HG03159 (cell line): ENCODE measurements at regions not wholly inside any gene's neighbourhood (a gene's known extent, or its start where the extent isn't known, plus 50 kb on each side); places are given as distances from the start of the nearest gene placed in this dataset.
"Not testable (repeated sequence)": the region's sequence is repeated elsewhere in the genome, so short reads cannot be mapped to it uniquely, and the experiment has no call there.

ENCODE experiments used
- ATAC-seq: cut with Tn5 transposase; IDR thresholded peaks from one replicate; pipeline ENCODE4 v1.9.1; 2021; ENCODE audit warnings: mild to moderate bottlenecking, moderate library complexity; ENCODE audit not compliant: unreplicated experiment

GRCh38 chrX:64853424-64853823 lies 122.8 kb downstream of the ZC4H2 start:
- ATAC-seq, result no peak

GRCh38 chrX:64850371-64851082 lies 125.7 kb downstream of the ZC4H2 start:
- peak; percentile 59 for ATAC-seq

GRCh38 chrX:64843224-64843623 lies 133.0 kb downstream of the ZC4H2 start:
- no peak for ATAC-seq

GRCh38 chrX:64842492-64842891 lies 133.8 kb downstream of the ZC4H2 start:
- ATAC-seq, result peak; percentile 89

GRCh38 chrX:64805683-64806082 lies 170.6 kb downstream of the ZC4H2 start:
- no peak for ATAC-seq

- no peak for ATAC-seq
Measured at GRCh38 chrX:64792598-64793337, 183.5 kb downstream of the ZC4H2 start.

- no peak for ATAC-seq
Measured at GRCh38 chrX:64782923-64783322, 193.3 kb downstream of the ZC4H2 start.

GRCh38 chrX:64758047-64758446 lies 218.2 kb downstream of the ZC4H2 start:
- ATAC-seq, result no peak

GRCh38 chrX:64739792-64740378 lies 236.4 kb downstream of the ZC4H2 start:
- no peak for ATAC-seq

GRCh38 chrX:64698317-64698716 lies 277.9 kb downstream of the ZC4H2 start:
- ATAC-seq, result no peak

GRCh38 chrX:64695372-64695771 lies 280.9 kb downstream of the ZC4H2 start:
- not testable (repeated sequence) for ATAC-seq

- no peak for ATAC-seq
Measured at GRCh38 chrX:64662876-64663275, 267.6 kb upstream of the MTMR8 start.

GRCh38 chrX:64657229-64657628 lies 262.0 kb upstream of the MTMR8 start:
- ATAC-seq, result not testable (repeated sequence)

- ATAC-seq, result no peak
Measured at GRCh38 chrX:64642482-64642881, 247.2 kb upstream of the MTMR8 start.
